H1 (cell line): ENCODE measurements at regions not wholly inside any gene's neighbourhood (a gene's known extent, or its start where the extent isn't known, plus 50 kb on each side); places are given as distances from the start of the nearest gene placed in this dataset.

Experiments
- CTCF ChIP-seq, 3 experiments: IDR thresholded peaks; 1 replicate in 2 of 3; 2 replicates in 1 of 3; pipeline versions ENCODE4 v1.5.1 to v1.6.1; 2011; ENCODE audit warnings: low read length in 3 of 3, mild to moderate bottlenecking in 3 of 3, inconsistent platforms in 2 of 3, low read depth in 1 of 3, moderate library complexity in 1 of 3; ENCODE audit not compliant: insufficient read depth in 1 of 3; ENCODE audit errors: control extremely low read depth in 1 of 3
- EGR1 ChIP-seq: IDR thresholded peaks from 2 replicates; pipeline ENCODE4 v1.6.1; 2011; ENCODE audit warnings: low read depth, low read length, borderline replicate concordance
- MAFK ChIP-seq: IDR thresholded peaks from 2 replicates; pipeline ENCODE4 v1.6.1; 2012; ENCODE audit warnings: low read depth, mild to moderate bottlenecking, improper control_type of control experiment, low read length
- RAD21 ChIP-seq, 2 experiments: IDR thresholded peaks in 1 of 2; conservative IDR thresholded peaks in 1 of 2; 2 replicates each; pipeline ENCODE4 v1.6.1; 2011; ENCODE audit warnings: low read depth in 2 of 2, low read length in 2 of 2, improper control_type of control experiment in 1 of 2, inconsistent platforms in 1 of 2, mild to moderate bottlenecking in 1 of 2, moderate library complexity in 1 of 2
- USF2 ChIP-seq: IDR thresholded peaks from 2 replicates; pipeline ENCODE4 v1.6.1; 2011; ENCODE audit warnings: low read length, improper control_type of control experiment

- TF ChIP-seq CTCF (IDR thresholded peaks at IDR 0.05; ENCODE audit: control extremely low read depth in 1 of 3, insufficient read depth in 1 of 3, low read depth in 1 of 3, low read length in 3 of 3) (no peak), MAFK (no peak), EGR1 (no peak), RAD21 (IDR thresholded peaks at IDR 0.05 in 1 of 2, conservative IDR thresholded peaks at IDR 0.05 in 1 of 2; ENCODE audit: low read depth in 2 of 2, low read length in 2 of 2) (no peak), USF2 (no peak)
These were observed 57.0 kb upstream of the FRMD1 start for GRCh38 chr6:168136001-168136400.
